BLaER1 treated with 17β-estradiol and CSF1 and Interleukin-3, amounts not matched to agents 10 nM and 100 nM (cell line): ENCODE measurements at regions not wholly inside any gene's neighbourhood (a gene's known extent, or its start where the extent isn't known, plus 50 kb on each side); places are given as distances from the start of the nearest gene placed in this dataset.

Experiments used
- H3K27ac ChIP-seq, 11 experiments: shearing (Covaris generic); formaldehyde crosslinking; 2 replicates each; pipeline ENCODE4 v1.8.1; 2022
- H3K27me3 ChIP-seq, 11 experiments: shearing (Covaris generic); formaldehyde crosslinking; 2 replicates each; pipeline ENCODE4 v1.8.1; 2022
- H3K36me3 ChIP-seq, 11 experiments: shearing (Covaris generic); formaldehyde crosslinking; 2 replicates each; pipeline ENCODE4 v1.8.1; 2022
- H3K4me1 ChIP-seq, 10 experiments: shearing (Covaris generic); formaldehyde crosslinking; 2 replicates each; pipeline ENCODE4 v1.8.1; 2022
- H3K4me2 ChIP-seq, 11 experiments: shearing (Covaris generic); formaldehyde crosslinking; 2 replicates each; pipeline ENCODE4 v1.8.1; 2022
- H3K4me3 ChIP-seq, 10 experiments: shearing (Covaris generic); formaldehyde crosslinking; 2 replicates each; pipeline ENCODE4 v1.8.1; 2022
- H3K9ac ChIP-seq, 11 experiments: shearing (Covaris generic); formaldehyde crosslinking; 2 replicates each; pipeline ENCODE4 v1.8.1; 2022
- H3K9me3 ChIP-seq, 11 experiments: shearing (Covaris generic); formaldehyde crosslinking; replicated peaks in 1 of 11; 2 replicates each; pipeline ENCODE4 v1.8.1; 2022
- H4K20me1 ChIP-seq, 11 experiments: shearing (Covaris generic); formaldehyde crosslinking; 2 replicates each; pipeline ENCODE4 v1.8.1; 2022
- Cebpa-rat ChIP-seq, 11 experiments: shearing (Covaris generic); IDR thresholded peaks; 2 replicates each; pipeline ENCODE4 v1.8.1; 2022

DNA sequence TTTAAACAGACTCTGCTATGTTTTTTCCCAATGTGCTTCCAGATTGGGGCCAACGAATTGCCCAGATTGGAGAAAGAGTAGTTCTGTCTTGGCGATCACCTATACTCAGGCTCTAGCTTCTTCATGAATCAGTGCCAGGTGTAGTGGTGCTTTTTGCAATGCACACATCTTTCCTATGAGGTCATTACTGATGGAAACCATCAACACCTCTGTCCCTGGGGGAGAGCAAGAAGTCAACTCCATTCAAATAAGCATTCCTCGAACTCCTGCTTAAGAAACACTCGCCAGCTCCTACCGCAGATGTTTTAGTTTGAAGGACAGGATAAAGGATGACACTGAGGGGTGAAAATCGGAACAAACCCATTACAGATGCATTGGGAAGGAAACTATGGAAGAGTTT, 156.5 kb upstream of the DKK2 start:
- H3K36me3 ChIP-seq, result no peaks in the 10 kb centered on the region
- no peak for TF ChIP-seq Cebpa-rat (IDR thresholded peaks at IDR 0.05)
- H3K9ac ChIP-seq, result no peak overlapping the region
- no peaks in the 10 kb centered on the region for H3K4me1 ChIP-seq
- no peak overlapping the region for H3K4me3 ChIP-seq
- H4K20me1 ChIP-seq, result no peaks in the 10 kb centered on the region
- no peaks in the 10 kb centered on the region for H3K9me3 ChIP-seq
- H3K27ac ChIP-seq, result no peak overlapping the region
- H3K4me2 ChIP-seq, result no peak overlapping the region
- no peaks in the 10 kb centered on the region for H3K27me3 ChIP-seq

DNA sequence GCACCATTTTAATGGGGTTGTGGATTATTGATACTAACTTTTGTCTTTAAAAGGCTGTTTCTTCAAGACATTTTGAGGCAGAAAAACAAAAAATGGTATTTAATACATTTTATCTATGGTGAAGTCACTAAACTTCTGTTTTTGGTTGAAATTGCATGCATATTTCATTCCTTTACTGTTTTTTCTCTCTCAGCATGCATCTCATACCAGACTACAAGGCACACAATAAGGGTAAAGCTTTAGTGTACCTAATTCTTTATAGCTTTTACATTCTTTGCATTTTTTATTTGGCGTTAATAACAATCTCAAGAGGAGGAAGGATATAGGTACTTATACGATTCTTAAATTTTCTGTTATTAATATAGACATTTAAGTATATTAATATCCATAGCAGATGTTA, 151.0 kb upstream of the DKK2 start:
- Histone ChIP-seq H3K9ac (no peak overlapping the region), H3K9me3 (no peaks in the 10 kb centered on the region), H3K4me3 (no peak overlapping the region), H4K20me1 (no peaks in the 10 kb centered on the region), H3K4me2 (no peak overlapping the region), H3K27me3 (no peaks in the 10 kb centered on the region), H3K36me3 (no peaks in the 10 kb centered on the region), H3K27ac (no peak overlapping the region), H3K4me1 (no peaks in the 10 kb centered on the region)
- no peak for TF ChIP-seq Cebpa-rat (IDR thresholded peaks at IDR 0.05)

DNA sequence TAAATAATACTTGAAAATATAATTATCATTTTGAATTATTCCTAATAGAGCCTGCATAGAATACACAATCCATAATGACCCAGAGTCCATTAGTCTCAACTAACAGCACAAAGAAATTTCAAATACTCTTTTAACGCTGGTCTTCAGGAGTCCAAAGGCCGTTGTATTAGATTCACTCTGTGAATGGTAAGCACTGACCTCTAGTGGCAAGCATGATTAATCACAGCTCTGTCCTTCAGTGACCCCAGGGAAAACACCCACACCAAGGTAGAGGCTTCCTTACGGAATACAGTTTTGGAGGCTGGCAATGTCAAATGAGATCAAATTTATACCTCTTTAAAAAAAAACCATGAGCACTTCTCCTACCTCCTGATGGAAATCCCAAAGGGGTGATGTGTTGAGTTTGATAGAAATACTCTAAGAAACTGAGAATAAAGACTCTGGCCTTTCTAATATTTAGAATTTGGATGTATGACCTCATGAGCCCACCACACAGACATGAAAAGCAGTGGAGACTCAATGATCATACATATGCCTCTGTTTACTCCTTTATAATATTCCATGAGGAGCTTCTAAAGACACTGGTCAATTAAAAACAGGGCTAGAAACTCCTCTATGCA, 147.2 kb upstream of the DKK2 start:
- no peaks in the 10 kb centered on the region for H3K36me3 ChIP-seq
- no peaks in the 10 kb centered on the region for H3K27me3 ChIP-seq
- H3K9me3 ChIP-seq, result no peaks in the 10 kb centered on the region
- no peak overlapping the region for H3K27ac ChIP-seq
- no peaks in the 10 kb centered on the region for H3K4me1 ChIP-seq
- H3K4me3 ChIP-seq, result no peak overlapping the region
- H3K9ac ChIP-seq, result no peak overlapping the region
- no peaks in the 10 kb centered on the region for H4K20me1 ChIP-seq
- H3K4me2 ChIP-seq, result no peak overlapping the region
- TF ChIP-seq Cebpa-rat (IDR thresholded peaks at IDR 0.05), result no peak

DNA sequence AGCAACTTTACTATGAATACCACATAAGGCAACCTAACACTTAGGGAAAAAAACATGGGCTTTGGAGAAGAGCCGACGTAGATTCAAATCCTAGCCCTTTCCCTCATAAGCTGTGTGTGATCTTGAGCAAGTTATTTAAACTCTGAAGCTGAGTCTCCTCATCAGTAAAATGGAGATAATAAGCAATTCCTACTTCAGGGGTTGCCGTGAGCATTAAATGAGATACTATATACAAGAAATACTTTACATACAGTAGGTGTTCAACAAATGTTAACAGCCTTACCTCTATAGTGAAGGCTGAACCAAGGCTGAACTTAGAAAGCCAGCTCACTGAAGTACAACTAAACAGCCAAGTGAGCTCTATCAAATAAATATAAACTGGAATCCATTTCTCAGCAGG, 146.2 kb upstream of the DKK2 start:
- Histone ChIP-seq H3K9ac (no peak overlapping the region), H3K9me3 (no peaks in the 10 kb centered on the region), H3K4me1 (no peaks in the 10 kb centered on the region), H3K27ac (no peak overlapping the region), H3K27me3 (no peaks in the 10 kb centered on the region), H4K20me1 (no peaks in the 10 kb centered on the region), H3K4me3 (no peak overlapping the region), H3K36me3 (no peaks in the 10 kb centered on the region), H3K4me2 (no peak overlapping the region)
- TF ChIP-seq Cebpa-rat (IDR thresholded peaks at IDR 0.05), result no peak

DNA sequence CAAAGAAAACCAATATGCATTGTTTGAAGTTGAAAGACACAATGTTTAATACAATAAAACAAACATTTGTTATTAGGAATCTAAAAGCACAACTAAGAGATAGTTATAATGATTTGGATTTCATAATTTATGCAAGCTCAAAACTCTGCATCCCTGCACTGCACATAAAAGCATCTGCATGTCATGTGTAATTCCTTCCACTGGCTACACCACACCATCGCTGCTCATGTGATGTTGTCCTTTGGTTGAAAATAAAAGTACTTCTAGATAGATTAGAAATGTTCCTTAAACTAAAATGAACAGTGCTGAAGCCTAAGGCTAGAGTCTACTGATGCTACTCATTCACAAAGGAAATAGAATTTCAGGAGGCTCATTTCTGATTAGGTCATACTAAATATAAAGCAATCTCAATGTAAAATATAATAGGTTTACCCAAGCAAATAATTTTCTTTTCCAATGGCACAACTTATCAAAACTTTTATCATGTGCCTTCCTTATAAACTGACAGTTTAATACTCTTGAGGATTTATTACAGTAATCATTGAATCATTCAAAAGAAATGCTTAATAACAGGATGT, 130.8 kb upstream of the DKK2 start:
- TF ChIP-seq Cebpa-rat (IDR thresholded peaks at IDR 0.05), result no peak
- Histone ChIP-seq H3K9ac (no peak overlapping the region), H3K36me3 (no peaks in the 10 kb centered on the region), H3K9me3 (peaks cover 9 to 14% (median 11%) of the 10 kb centered on the region in 11 experiments; a peak in 19 of 22 replicates), H3K27me3 (no peaks in the 10 kb centered on the region), H4K20me1 (no peaks in the 10 kb centered on the region), H3K4me3 (no peak overlapping the region), H3K4me2 (no peak overlapping the region), H3K4me1 (no peaks in the 10 kb centered on the region), H3K27ac (no peak overlapping the region)

DNA sequence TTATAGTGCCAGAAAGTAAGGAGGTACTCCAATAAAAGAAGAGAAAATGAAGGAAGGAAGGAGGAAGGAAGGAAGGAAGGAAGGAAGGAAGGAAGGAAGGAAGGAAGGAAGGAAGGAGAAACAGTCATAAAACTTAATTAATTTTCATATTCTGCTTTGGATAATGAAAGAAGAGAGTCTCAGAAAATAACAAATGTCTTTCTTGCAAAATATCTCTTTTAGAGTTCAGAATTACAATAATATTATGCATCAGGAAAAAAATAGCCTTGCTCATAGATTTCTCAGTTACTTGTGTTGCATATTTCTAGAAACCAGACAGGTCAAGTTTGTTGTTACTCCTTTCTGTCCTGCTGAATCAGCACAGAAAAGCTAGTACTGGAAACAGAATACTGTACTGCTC, 130.1 kb upstream of the DKK2 start:
- no peak for TF ChIP-seq Cebpa-rat (IDR thresholded peaks at IDR 0.05)
- Histone ChIP-seq H4K20me1 (no peaks in the 10 kb centered on the region), H3K4me2 (no peak overlapping the region), H3K36me3 (no peaks in the 10 kb centered on the region), H3K27ac (no peak overlapping the region), H3K9ac (no peak overlapping the region), H3K9me3 (peaks cover 9 to 14% (median 11%) of the 10 kb centered on the region in 11 experiments; a peak in 19 of 22 replicates), H3K27me3 (no peaks in the 10 kb centered on the region), H3K4me1 (no peaks in the 10 kb centered on the region), H3K4me3 (no peak overlapping the region)

DNA sequence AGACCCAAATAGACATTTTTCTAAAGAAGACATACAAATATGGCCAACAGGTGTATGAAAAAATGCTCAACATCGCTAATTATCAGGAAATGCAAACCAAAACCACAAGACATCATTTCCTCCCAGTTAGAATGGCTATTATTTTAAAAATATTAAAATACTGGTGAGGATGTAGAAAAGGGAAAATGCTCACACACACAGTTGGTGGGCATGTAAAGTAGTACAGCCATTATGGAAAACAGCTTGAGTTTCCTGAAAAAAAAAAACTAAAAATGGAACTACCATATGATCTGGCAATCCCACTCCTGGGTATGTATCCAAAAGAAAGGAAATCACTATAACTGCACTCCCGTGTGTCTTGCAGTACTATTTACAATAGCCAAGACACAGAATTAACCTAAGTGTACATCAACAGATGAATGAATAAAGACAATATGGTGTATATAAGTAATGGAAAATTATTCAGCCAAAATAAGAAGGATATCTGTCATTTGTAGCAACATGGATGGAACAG, 128.9 kb upstream of the DKK2 start:
- no peak for TF ChIP-seq Cebpa-rat (IDR thresholded peaks at IDR 0.05)
- H3K27me3 ChIP-seq, result no peaks in the 10 kb centered on the region
- no peaks in the 10 kb centered on the region for H4K20me1 ChIP-seq
- peaks cover 9 to 14% (median 11%) of the 10 kb centered on the region in 11 experiments; a peak in 19 of 22 replicates for H3K9me3 ChIP-seq
- H3K27ac ChIP-seq, result no peak overlapping the region
- H3K9ac ChIP-seq, result no peak overlapping the region
- H3K4me2 ChIP-seq, result no peak overlapping the region
- no peaks in the 10 kb centered on the region for H3K36me3 ChIP-seq
- H3K4me3 ChIP-seq, result no peak overlapping the region
- H3K4me1 ChIP-seq, result no peaks in the 10 kb centered on the region

DNA sequence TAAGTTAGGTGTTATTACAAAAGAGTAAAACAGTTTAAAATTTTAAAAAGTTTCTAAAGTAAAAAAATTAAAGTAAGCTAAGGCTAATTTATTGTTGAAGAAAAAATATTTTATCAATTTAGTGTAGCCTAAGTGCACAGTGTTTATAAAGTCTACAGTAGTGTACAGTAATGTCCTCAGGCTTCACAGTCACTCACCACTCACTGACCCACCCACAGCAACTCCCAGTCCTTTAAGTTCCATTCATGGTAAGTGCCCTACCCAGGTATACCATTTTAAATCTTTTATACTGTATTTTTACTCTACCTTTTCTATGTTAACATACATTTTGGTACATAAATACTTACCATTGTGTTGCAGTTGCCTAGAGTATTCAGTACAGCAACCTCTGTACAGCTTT, 120.3 kb upstream of the DKK2 start:
- no peaks in the 10 kb centered on the region for H3K9me3 ChIP-seq
- no peak overlapping the region for H3K27ac ChIP-seq
- H3K36me3 ChIP-seq, result no peaks in the 10 kb centered on the region
- H4K20me1 ChIP-seq, result no peaks in the 10 kb centered on the region
- no peak overlapping the region for H3K4me3 ChIP-seq
- no peaks in the 10 kb centered on the region for H3K27me3 ChIP-seq
- no peak overlapping the region for H3K4me2 ChIP-seq
- H3K9ac ChIP-seq, result no peak overlapping the region
- no peaks in the 10 kb centered on the region for H3K4me1 ChIP-seq
- TF ChIP-seq Cebpa-rat (IDR thresholded peaks at IDR 0.05), result no peak

DNA sequence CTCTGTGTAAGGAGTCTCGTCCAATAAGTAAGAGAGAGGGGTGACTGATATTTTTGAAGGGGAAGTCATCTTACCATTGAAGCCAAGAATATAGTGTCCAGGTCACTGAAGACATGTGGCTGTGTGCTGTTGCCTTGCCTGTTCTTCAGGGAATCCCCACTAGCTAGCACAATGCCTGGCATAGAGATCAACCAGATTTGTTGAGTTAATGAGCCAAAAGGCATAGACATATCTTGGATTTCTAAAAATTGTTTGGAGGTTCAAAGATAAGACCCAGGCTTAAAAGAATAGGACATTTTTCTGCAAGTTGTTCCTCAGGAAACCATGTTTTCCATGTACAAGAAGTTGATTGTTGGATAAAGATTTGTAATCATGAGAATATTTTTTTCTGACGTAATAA, 119.3 kb upstream of the DKK2 start:
- Histone ChIP-seq H3K4me1 (no peaks in the 10 kb centered on the region), H3K27ac (no peak overlapping the region), H3K4me3 (no peak overlapping the region), H3K9me3 (no peaks in the 10 kb centered on the region), H3K9ac (no peak overlapping the region), H3K27me3 (no peaks in the 10 kb centered on the region), H3K36me3 (no peaks in the 10 kb centered on the region), H3K4me2 (no peak overlapping the region), H4K20me1 (no peaks in the 10 kb centered on the region)
- no peak for TF ChIP-seq Cebpa-rat (IDR thresholded peaks at IDR 0.05)

DNA sequence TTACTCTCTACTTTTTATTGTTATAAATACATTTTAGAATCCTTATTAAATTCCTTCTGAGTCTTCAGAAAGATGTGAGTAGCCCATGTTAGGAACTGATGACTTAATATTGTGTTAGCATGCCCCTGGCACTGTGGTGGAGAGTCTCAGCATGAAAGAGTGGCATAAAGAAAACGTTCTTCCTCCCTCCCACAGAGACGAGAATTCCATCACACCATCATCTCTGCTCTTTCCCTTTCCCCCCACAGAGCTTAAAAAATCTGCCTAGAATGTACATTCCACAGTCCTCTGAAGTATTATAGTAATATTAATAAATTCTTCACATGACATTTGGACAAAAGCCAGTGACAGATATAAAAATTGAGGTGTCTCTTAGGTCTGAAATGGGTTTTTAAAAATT, 117.8 kb upstream of the DKK2 start:
- H3K27me3 ChIP-seq, result no peaks in the 10 kb centered on the region
- H3K4me1 ChIP-seq, result no peaks in the 10 kb centered on the region
- no peak overlapping the region for H3K4me3 ChIP-seq
- H3K27ac ChIP-seq, result no peak overlapping the region
- H3K9ac ChIP-seq, result no peak overlapping the region
- no peaks in the 10 kb centered on the region for H3K36me3 ChIP-seq
- H4K20me1 ChIP-seq, result no peaks in the 10 kb centered on the region
- TF ChIP-seq Cebpa-rat (IDR thresholded peaks at IDR 0.05), result no peak
- no peaks in the 10 kb centered on the region for H3K9me3 ChIP-seq
- no peak overlapping the region for H3K4me2 ChIP-seq
